ENCODE measurements at regions not wholly inside any gene's neighbourhood (a gene's known extent, or its start where the extent isn't known, plus 50 kb on each side); places are given as distances from the start of the nearest gene placed in this dataset.

DNA sequence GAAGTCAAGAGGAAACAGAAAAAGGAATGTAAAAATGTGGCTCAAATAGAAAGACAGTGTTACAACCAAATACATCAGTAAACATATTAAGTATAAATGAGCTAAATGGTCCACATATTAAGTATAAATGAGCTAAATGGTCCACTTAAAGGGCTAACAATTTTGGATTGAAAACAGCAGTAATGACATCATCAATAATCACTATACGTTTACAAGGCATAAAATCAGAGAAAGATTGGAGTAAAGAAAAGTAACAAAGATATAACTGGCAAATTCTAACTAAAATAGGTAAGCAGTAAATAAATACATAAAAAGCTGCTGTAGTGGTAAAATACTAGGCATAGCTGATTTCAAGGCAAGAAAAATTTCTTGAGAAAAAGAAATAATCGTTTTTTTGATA is 1298.4 kb upstream of the CELF2 start:
- DNase-seq: no peak

- DNase-seq: no peak
Measured at GRCh38 chr10:9733766-9734165, 1283.9 kb upstream of the CELF2 start.

DNA sequence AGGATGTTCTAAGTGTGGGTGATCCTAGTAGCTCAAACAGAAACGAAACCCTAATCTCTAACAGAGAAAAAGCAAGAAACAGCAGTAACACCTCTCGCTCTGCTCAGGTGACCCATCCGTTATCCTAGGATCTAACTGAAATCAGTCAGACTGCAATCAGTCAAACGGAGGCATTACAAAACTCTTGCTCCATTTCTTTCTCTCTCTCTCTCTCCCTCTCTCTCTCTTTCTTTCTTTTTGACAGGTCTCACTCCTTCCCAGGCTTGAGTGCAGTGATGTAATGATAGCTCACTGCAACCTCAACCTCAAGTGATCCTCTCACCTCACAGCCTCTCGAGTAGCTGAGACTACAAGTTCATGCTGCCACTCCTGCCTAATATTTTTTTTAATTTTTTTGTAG is 1283.5 kb upstream of the CELF2 start:
- no peak for DNase-seq

- no peak for DNase-seq
Measured at GRCh38 chr10:9735731-9736130, 1281.9 kb upstream of the CELF2 start.

GRCh38 chr10:9743639-9744038 is 1274.0 kb upstream of the CELF2 start:
- no peak for DNase-seq

GRCh38 chr10:9745158-9745557 is 1272.5 kb upstream of the CELF2 start:
- DNase-seq: no peak

DNA sequence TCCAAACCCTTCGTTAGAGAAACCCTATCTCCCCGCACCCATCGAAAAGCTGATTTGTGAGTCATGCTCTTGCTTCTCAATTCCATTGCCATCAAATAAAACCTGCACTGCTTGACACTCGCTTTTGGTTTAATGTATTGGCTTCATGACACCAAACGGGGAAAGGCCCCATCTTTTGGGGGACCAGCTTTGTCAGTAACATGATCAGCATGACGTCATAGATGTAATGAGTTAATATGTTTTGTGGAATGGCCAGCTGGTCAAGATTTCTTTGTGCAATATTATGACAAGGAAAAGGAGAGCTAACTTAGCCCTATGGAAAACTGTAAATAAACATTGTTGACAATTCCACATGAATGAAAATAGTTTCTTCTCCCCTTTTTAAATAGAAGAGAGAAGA is 1260.5 kb upstream of the CELF2 start:
- no peak for DNase-seq

GRCh38 chr10:9759596-9759995 is 1258.1 kb upstream of the CELF2 start:
- DNase-seq: no peak

DNA sequence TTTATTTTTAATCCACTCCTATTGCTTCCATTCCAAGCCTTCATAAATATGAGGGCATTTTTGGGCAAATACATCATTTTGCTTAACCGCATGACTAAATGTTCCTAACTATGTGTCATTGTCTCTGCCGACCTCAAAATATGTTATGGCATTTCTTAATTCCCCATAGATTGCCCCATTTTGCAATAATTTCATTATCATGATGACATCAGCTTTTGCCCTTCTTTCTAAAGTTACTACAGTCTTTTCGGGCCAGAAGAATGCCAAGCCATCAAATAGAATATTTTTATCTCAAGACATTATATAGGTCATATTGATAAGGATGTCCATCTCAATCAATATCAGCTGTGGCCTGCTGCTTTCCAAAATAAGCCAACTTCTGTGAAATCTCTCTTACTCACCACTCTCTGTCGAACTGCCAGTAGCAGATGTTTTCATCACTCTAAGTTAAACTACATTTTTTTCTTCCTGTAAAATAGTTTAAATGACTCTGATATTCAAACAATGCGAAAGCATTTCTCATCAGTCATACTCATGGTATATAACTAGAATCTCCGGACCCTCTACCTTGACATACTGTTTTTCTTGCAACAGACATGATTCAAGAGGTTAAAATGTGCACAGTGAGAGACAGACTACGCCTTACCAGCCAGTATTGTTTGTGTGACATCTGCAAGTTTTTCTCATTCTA is 1254.6 kb upstream of the CELF2 start:
- DNase-seq: no peak

DNA sequence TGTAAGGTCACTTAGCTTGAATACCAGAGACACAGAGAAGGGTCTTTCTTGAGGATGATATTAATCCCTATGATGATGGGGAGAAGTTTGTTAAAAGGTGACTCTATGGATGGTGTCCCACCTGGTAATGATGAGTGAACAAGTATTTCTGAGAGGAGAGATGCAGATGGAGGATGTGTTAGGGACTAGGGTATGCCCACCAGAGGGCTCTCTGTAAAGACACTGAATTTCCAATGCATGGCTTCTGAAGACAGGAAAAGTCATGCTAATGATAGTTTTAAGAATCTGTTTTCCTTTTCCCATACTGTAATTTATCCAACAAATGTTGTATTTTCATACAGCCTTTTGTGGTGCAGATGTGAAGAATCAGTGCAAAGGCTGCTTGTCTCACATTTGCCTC is 1250.9 kb upstream of the CELF2 start:
- DNase-seq: no peak

DNA sequence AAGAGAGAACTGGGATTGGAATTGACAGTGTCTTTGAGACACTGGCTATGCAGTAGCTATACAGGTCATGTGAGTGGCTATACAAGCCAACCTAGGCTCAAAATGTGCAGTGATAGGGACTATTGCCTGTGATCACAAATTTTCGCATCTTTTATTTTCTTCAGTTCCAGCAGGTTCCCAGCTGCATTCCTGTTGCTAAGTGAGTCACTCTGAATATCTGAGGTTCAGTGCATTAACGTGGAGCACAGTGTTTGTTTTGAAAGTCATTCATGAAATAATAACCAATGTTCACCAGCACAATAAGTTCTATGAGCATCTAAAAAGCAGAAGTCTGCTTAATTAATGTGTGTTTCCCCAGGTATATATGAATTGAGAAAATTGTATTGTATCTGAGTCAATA is 1236.0 kb upstream of the CELF2 start:
- no peak for DNase-seq

- DNase-seq: no peak
Measured at GRCh38 chr10:9786101-9786500, 1231.6 kb upstream of the CELF2 start.

DNA sequence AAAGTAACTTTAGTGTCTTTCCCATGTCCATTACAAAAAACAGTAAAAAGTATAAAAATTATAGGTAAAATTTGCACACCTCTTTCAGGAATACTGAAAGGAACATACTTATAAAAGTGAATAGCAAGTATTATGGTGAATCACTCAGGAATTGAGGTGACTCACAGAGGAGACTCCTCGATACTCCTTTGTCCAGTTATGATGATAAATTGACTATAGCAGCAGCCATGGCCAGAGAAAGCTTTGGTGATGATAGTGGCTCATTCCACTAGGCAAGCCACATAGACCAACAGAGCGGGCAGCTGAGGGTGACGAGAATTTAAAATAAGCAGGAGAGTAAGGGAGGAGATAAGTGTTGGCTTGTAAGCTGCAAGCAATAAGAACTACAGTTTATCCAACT is 1231.1 kb upstream of the CELF2 start:
- no peak for DNase-seq

DNA sequence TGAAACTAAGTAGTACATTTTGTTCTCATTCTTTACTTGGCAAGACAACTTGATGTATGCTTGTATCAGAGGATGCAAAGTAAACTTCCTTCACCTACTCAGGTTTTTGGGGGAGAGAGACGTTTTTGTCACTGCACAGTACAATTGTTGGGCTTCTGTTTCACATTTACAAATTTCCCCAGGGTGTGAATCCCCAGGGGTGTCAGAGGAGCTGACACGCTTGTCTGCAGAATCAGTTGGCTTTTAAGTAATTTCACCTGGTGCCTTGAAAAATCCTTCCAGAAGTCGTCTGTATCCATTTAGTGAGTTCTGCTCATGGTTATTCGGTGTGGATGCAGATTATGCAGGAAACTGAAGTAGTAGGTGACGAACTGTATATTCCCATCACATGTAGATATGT is 1227.7 kb upstream of the CELF2 start:
- no peak for DNase-seq

GRCh38 chr10:9792181-9792580 is 1225.5 kb upstream of the CELF2 start:
- DNase-seq: no peak

- DNase-seq: no peak
Measured at GRCh38 chr10:9796564-9796963, 1221.1 kb upstream of the CELF2 start.

GRCh38 chr10:9800011-9800410 is 1217.7 kb upstream of the CELF2 start:
- DNase-seq: no peak

- no peak for DNase-seq
Measured at GRCh38 chr10:9800571-9800970, 1217.1 kb upstream of the CELF2 start.

DNA sequence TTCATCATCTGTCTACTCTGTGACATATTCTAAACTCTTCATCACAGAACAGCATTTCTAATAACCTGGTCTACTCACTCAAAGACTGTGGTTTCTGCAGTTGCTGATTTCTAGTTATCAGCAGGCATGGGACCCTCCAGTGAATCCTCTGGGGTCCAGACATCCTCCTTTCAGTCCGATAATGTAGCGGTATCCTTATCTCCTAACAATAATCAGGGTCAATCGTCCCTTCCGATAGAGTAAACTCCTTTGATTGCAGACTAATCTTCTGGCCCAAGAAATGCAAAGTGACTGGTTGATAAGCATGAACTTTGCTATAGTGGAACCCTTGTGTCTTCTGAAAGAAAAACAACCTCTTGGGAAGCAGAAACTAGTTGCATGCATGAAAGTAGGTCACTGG is 1209.8 kb upstream of the CELF2 start:
- DNase-seq: no peak

DNA sequence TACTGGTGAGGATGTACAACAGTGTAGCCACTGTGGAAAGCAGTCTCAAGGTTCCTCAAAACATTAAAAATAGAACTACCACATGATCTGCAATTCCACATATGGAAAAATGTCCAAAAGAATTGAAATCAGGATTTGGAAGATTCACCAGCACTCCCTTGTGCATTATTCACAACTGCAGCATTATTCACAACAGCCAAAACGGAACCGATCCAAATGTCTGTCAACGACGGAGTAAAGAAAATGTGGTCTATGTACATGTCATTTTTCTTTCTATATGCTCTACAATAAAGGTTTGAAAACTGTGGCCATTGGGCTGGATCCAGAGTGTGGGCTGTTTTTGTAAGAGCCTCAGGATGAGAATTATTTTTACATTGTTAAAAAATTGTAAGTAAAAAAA is 1206.1 kb upstream of the CELF2 start:
- no peak for DNase-seq

GRCh38 chr10:9814285-9814864 is 1203.3 kb upstream of the CELF2 start:
- DNase-seq: no peak

- DNase-seq: no peak
Measured at GRCh38 chr10:9819756-9820494, 1197.7 kb upstream of the CELF2 start.

- no peak for DNase-seq
Measured at GRCh38 chr10:9823268-9823930, 1194.3 kb upstream of the CELF2 start.

DNA sequence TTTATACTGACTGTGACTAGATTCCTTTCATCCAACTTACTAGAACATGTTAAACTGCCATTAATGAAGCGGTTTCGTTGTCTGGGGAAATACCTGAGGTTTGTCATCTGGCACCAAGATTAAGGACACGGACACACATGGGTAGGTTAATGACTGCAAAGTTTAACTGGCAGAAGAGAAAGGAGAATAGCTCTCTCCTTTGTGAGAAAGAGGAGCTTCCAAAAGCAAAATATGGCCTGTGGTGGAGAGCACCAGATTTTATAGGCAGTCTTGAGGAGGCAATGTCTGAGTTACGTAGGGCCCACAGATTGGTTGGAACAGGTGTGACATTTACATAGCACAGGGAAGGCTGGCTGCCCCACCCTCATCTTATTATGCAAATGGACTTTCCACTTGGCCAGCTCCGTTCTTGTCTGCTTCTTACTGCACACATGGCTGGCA is 1193.0 kb upstream of the CELF2 start:
- DNase-seq: no peak

All from CD4-positive, alpha-beta T cell treated with Interleukin-17A for 1 hour (primary cell).